ENCODE measurements at regions not wholly inside any gene's neighbourhood (a gene's known extent, or its start where the extent isn't known, plus 50 kb on each side); places are given as distances from the start of the nearest gene placed in this dataset.
A peak's percentile ranks its signal among the peaks of the same experiment; 100 is the strongest.

DNA sequence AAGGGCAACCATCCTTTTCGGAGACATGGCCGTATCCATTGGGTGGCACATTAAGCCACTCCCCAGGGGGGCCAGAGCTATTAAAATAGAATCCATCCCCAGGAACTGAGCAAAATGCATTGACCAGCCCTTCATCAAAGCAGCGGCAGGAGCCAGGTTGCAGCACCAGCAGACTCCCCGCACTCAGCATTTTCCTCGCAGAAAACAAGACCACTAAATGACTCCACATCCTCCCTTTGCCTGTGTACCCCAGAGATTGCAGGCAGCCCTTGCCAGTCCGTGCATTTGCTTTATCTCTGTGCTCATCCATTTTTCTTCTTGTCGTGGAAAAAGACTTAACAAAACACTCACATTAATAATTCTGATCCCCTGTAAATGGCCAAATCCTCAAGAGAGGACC, 144.4 kb upstream of the LARGE1 start:
- no peaks in the 10 kb centered on the region for H3K9me3 Mint-ChIP-seq (ENCODE audit: insufficient read depth)

DNA sequence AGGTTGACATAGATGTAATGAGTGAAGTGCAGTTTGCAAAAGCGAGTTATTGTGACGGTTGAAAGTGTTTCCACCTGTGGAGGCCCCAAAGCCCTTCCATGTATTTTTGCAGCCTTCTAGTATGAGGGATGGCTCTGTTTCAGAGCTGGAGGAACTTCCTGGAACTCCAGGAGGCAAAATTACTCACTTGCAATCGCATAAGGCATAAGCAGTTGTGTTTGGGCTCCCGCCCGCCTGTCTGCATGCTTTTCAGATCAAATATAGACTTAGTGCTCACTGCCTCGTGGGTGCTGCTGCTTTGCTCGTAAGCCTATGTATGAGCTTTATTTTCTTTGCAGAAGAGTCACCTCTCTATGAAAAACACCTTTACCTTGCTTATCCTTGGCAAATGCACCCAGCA, 146.8 kb upstream of the LARGE1 start:
- H3K4me1 Mint-ChIP-seq (ENCODE audit: low read depth): no peaks in the 10 kb centered on the region
- no peaks in the 10 kb centered on the region for H3K9me3 Mint-ChIP-seq (ENCODE audit: insufficient read depth)
- ChIA-PET POLR2A (no interaction called here), CTCF (no interaction called here)
- ATAC-seq (no peak), DNase-seq (no peak)
- H3K27me3 Mint-ChIP-seq (ENCODE audit: low read depth): no peaks in the 10 kb centered on the region
- no peaks in the 10 kb centered on the region for H3K36me3 Mint-ChIP-seq (ENCODE audit: low read depth)
- H3K27ac Mint-ChIP-seq: no peak overlapping the region
- no peak overlapping the region for H3K4me3 Mint-ChIP-seq

More for the DNA sequence above, 144.4 kb upstream of the LARGE1 start:
- ChIA-PET POLR2A (no interaction called here), CTCF (no interaction called here)
- Mint-ChIP-seq H3K4me1 (ENCODE audit: low read depth) (no peaks in the 10 kb centered on the region), H3K36me3 (ENCODE audit: low read depth) (no peaks in the 10 kb centered on the region), H3K27ac (no peak overlapping the region), H3K4me3 (no peak overlapping the region), H3K27me3 (ENCODE audit: low read depth) (no peaks in the 10 kb centered on the region)
- ATAC-seq: no peak
- DNase-seq: no peak

DNA sequence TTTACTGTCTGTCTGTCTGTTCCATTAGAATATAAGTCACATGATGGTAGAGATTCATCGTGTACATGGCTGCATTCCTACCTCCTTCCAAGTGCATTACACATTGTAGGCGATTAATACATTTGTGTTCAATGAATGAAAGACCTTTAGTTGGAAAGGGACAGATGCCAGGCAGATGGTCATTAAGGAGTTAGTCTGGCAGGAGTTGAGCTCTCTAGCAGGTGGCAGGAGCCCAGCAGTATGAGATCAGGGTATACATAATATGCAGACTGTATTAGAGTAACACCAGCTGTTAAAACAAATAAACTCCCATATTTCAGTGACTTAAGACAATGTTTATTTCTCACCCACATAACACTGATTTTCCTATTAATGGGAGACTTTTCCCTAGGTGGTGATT, 147.7 kb upstream of the LARGE1 start:
- Mint-ChIP-seq H3K4me3 (no peak overlapping the region), H3K4me1 (ENCODE audit: low read depth) (no peaks in the 10 kb centered on the region), H3K36me3 (ENCODE audit: low read depth) (no peaks in the 10 kb centered on the region), H3K27me3 (ENCODE audit: low read depth) (no peaks in the 10 kb centered on the region), H3K9me3 (ENCODE audit: insufficient read depth) (no peaks in the 10 kb centered on the region), H3K27ac (no peak overlapping the region)
- ATAC-seq (no peak), DNase-seq (no peak)
- ChIA-PET CTCF (interaction anchor here (0.7 kb wide), 1 partner anchor 554 kb away, joined by 3 read pairs; no protein-coding TSS in a partner anchor), POLR2A (no interaction called here)

GRCh38 chr22:34070051-34070450, 149.8 kb upstream of the LARGE1 start:
- CTCF ChIA-PET: no interaction called here
- ATAC-seq: no peak
- Mint-ChIP-seq H3K36me3 (ENCODE audit: low read depth) (no peaks in the 10 kb centered on the region), H3K9me3 (ENCODE audit: insufficient read depth) (no peaks in the 10 kb centered on the region), H3K27me3 (ENCODE audit: low read depth) (no peaks in the 10 kb centered on the region), H3K4me1 (ENCODE audit: low read depth) (no peaks in the 10 kb centered on the region), H3K4me3 (no peak overlapping the region), H3K27ac (no peak overlapping the region)
- POLR2A ChIA-PET: no interaction called here
- DNase-seq: no peak

DNA sequence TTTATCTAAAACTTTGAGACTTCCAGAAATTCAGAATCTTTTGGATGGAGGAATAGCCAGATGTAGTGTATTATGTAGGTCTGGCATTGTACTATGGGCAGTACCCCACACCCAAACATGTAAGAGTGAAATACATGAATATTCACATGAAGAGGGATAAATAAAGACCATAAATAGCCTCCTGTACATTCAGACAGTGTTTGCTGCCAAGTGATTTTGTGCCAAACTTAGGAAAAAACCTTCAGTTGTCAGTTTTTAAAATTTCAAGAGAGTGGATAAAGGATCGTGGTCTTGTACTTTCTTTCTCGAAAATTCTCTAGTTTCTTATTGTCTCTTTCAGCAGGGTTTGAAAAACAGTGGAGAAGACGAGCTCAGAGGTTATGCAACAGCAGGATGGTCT, 150.3 kb upstream of the LARGE1 start:
- CTCF ChIA-PET: no interaction called here
- DNase-seq: no peak
- no peaks in the 10 kb centered on the region for H3K36me3 Mint-ChIP-seq (ENCODE audit: low read depth)
- no peak overlapping the region for H3K4me3 Mint-ChIP-seq
- no peak overlapping the region for H3K27ac Mint-ChIP-seq
- H3K27me3 Mint-ChIP-seq (ENCODE audit: low read depth): no peaks in the 10 kb centered on the region
- H3K9me3 Mint-ChIP-seq (ENCODE audit: insufficient read depth): no peaks in the 10 kb centered on the region
- POLR2A ChIA-PET: no interaction called here
- no peak for ATAC-seq
- no peaks in the 10 kb centered on the region for H3K4me1 Mint-ChIP-seq (ENCODE audit: low read depth)

GRCh38 chr22:34072585-34072984, 152.3 kb upstream of the LARGE1 start:
- ChIA-PET POLR2A (no interaction called here), CTCF (no interaction called here)
- Mint-ChIP-seq H3K36me3 (ENCODE audit: low read depth) (no peaks in the 10 kb centered on the region), H3K4me3 (no peak overlapping the region), H3K27ac (no peak overlapping the region), H3K4me1 (ENCODE audit: low read depth) (no peaks in the 10 kb centered on the region), H3K9me3 (ENCODE audit: insufficient read depth) (no peaks in the 10 kb centered on the region), H3K27me3 (ENCODE audit: low read depth) (no peaks in the 10 kb centered on the region)
- DNase-seq (no peak), ATAC-seq (no peak)

GRCh38 chr22:34080433-34080832, 160.2 kb upstream of the LARGE1 start:
- ATAC-seq (no peak), DNase-seq (no peak)
- POLR2A ChIA-PET: no interaction called here
- H3K9me3 Mint-ChIP-seq (ENCODE audit: insufficient read depth): peaks cover 8% of the 10 kb centered on the region
- CTCF ChIA-PET: no interaction called here
- no peaks in the 10 kb centered on the region for H3K36me3 Mint-ChIP-seq (ENCODE audit: low read depth)
- H3K4me1 Mint-ChIP-seq (ENCODE audit: low read depth): no peaks in the 10 kb centered on the region
- no peak overlapping the region for H3K4me3 Mint-ChIP-seq
- no peak overlapping the region for H3K27ac Mint-ChIP-seq
- H3K27me3 Mint-ChIP-seq (ENCODE audit: low read depth): no peaks in the 10 kb centered on the region

- ChIA-PET CTCF (no interaction called here), POLR2A (no interaction called here)
- H3K9me3 Mint-ChIP-seq (ENCODE audit: insufficient read depth): peaks cover 17% of the 10 kb centered on the region
- H3K4me1 Mint-ChIP-seq (ENCODE audit: low read depth): no peaks in the 10 kb centered on the region
- H3K36me3 Mint-ChIP-seq (ENCODE audit: low read depth): no peaks in the 10 kb centered on the region
- no peak for DNase-seq
- H3K4me3 Mint-ChIP-seq: no peak overlapping the region
- H3K27me3 Mint-ChIP-seq (ENCODE audit: low read depth): no peaks in the 10 kb centered on the region
- no peak for ATAC-seq
- no peak overlapping the region for H3K27ac Mint-ChIP-seq
Measured at GRCh38 chr22:34096770-34097169, 176.5 kb upstream of the LARGE1 start.

DNA sequence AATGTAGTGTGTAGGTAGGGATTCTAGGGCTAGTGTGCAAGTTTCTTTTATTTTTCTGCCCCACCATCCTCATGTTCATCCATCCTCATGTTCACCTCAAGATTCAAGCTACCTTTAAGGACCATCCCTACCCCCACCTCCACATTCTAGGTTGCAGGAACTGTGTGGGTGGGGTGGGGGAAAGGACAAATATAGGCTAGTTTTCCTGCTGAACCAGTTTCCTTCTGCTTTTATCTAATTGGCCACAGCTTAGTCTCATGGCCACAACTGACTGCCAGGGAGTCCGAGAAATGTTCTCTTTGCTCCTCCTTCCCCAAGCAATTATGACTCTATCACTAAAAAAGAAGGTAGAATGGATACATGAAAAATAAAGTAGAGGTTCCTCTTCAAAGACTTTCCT, 179.0 kb upstream of the LARGE1 start:
- Mint-ChIP-seq H3K27me3 (ENCODE audit: low read depth) (no peaks in the 10 kb centered on the region), H3K27ac (no peak overlapping the region), H3K9me3 (ENCODE audit: insufficient read depth) (peaks cover 10% of the 10 kb centered on the region), H3K4me3 (no peak overlapping the region), H3K4me1 (ENCODE audit: low read depth) (no peaks in the 10 kb centered on the region), H3K36me3 (ENCODE audit: low read depth) (no peaks in the 10 kb centered on the region)
- CTCF ChIA-PET: no interaction called here
- ATAC-seq (no peak), DNase-seq (no peak)
- POLR2A ChIA-PET: no interaction called here

- ChIA-PET POLR2A (no interaction called here), CTCF (no interaction called here)
- ATAC-seq (no peak), DNase-seq (no peak)
- Mint-ChIP-seq H3K27ac (no peak overlapping the region), H3K4me3 (no peak overlapping the region), H3K36me3 (ENCODE audit: low read depth) (no peaks in the 10 kb centered on the region), H3K9me3 (ENCODE audit: insufficient read depth) (peaks cover 5% of the 10 kb centered on the region), H3K27me3 (ENCODE audit: low read depth) (no peaks in the 10 kb centered on the region), H3K4me1 (ENCODE audit: low read depth) (no peaks in the 10 kb centered on the region)
Measured at GRCh38 chr22:34102633-34103032, 182.4 kb upstream of the LARGE1 start.

DNA sequence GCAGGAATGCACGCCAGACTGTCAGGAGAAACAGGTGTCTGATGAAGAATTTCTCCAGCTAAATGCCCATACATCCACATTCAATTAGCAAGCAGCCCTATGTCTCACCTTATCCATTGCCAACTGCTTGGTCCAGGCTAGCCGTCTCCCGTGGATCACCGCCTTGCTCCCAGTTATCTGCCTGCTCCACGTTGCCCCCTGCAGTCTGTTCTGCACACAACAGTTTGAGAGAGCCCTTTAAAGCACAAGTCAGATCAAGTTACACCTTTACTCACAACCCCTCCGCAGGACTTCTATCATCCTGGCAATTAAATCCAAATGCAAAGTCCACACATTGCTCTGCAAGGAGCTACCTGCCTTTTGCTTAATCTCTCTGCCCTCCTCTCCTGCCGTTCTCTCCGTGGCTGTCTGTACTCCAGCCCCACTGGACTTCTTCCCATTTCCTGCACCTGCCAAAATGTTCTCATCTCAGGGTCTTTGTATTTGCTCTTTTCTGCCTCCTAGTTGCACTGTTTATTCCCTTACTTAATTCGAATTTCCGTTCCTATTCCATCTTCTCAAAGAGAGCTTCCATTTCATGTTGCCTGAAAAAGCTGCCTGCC, 185.3 kb upstream of the LARGE1 start:
- Mint-ChIP-seq H3K4me3 (no peak overlapping the region), H3K4me1 (ENCODE audit: low read depth) (no peaks in the 10 kb centered on the region), H3K36me3 (ENCODE audit: low read depth) (no peaks in the 10 kb centered on the region), H3K27me3 (ENCODE audit: low read depth) (no peaks in the 10 kb centered on the region), H3K27ac (no peak overlapping the region), H3K9me3 (ENCODE audit: insufficient read depth) (no peaks in the 10 kb centered on the region)
- ATAC-seq: no peak
- ChIA-PET CTCF (no interaction called here), POLR2A (interaction anchor here (0.6 kb wide), 1 partner anchor 153 kb away, joined by 3 read pairs; no protein-coding TSS in a partner anchor)
- peak; percentile 21 for DNase-seq

DNA sequence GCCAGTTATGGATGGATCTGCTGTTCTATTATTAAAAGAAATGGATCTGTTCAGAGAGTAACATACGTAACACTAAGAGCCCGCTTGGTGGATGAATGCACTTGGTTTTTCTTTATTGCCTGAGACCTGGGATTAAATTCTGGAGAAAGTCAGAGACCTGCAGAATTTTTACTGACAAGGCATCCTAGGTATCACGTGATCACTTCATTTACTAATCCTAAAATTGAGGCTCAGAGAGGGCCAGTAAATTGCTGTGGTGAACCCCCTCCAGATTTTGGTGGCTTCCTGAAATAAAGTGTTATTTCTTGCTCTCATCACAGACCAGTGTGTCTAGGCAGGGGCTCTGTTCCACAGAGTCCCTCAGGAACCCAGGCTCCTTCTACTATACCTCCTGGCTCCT, 187.9 kb upstream of the LARGE1 start:
- CTCF ChIA-PET: no interaction called here
- Mint-ChIP-seq H3K27ac (no peak overlapping the region), H3K36me3 (ENCODE audit: low read depth) (no peaks in the 10 kb centered on the region), H3K27me3 (ENCODE audit: low read depth) (no peaks in the 10 kb centered on the region), H3K4me1 (ENCODE audit: low read depth) (no peaks in the 10 kb centered on the region), H3K4me3 (no peak overlapping the region), H3K9me3 (ENCODE audit: insufficient read depth) (no peaks in the 10 kb centered on the region)
- ATAC-seq: no peak
- DNase-seq: no peak
- POLR2A ChIA-PET: no interaction called here

DNA sequence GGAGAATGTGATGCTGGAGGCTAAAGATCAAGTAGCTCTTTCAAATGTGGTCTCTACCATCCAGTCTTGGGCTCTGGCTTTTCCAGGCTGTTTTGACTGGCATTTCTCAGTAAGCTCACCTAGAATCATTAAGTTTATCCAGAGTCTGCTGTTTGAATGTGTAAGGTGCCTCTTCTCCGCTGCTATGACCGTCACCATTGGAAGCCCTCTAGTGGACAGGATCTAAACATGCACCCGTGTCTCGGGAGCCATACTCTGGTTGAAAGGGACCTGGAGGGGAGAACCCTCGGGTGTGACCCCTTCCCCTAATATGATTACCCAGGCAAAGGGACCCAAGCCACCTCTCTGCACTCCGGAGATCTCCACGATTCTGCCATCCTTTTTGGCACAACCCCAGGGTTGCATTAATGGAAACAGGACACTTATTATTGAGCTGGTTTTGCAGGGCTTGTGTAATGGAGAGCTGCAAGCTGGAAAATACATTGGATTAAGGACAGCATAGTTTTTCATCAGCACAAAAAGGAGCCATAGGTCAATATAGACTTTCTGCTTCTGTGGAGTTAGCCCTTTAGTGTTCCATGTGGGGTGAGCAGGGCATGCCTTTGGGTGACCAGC, 191.0 kb upstream of the LARGE1 start:
- ChIA-PET CTCF (interaction anchor here (1.2 to 1.4 kb wide), 3 partner anchors 188 to 812 kb away, joined by 3 to 4 read pairs (median 4); no protein-coding TSS in a partner anchor), POLR2A (interaction anchor here (0.5 kb wide), 1 partner anchor 190 kb away, joined by 3 read pairs; no protein-coding TSS in a partner anchor)
- ATAC-seq (no peak), DNase-seq (peak; percentile 24)
- Mint-ChIP-seq H3K9me3 (ENCODE audit: insufficient read depth) (peaks cover 4% of the 10 kb centered on the region), H3K4me3 (no peak overlapping the region), H3K27me3 (ENCODE audit: low read depth) (no peaks in the 10 kb centered on the region), H3K36me3 (ENCODE audit: low read depth) (no peaks in the 10 kb centered on the region), H3K4me1 (ENCODE audit: low read depth) (no peaks in the 10 kb centered on the region), H3K27ac (no peak overlapping the region)

Data from activated CD8-positive, alpha-beta T cell treated with anti-CD3 and anti-CD28 coated beads, Interleukin-2, amount 10 ng/mL, durations not matched to agents 7 days and 5 days (primary cell).